ENCODE measurements at regions not wholly inside any gene's neighbourhood (a gene's known extent, or its start where the extent isn't known, plus 50 kb on each side); places are given as distances from the start of the nearest gene placed in this dataset.

DNA sequence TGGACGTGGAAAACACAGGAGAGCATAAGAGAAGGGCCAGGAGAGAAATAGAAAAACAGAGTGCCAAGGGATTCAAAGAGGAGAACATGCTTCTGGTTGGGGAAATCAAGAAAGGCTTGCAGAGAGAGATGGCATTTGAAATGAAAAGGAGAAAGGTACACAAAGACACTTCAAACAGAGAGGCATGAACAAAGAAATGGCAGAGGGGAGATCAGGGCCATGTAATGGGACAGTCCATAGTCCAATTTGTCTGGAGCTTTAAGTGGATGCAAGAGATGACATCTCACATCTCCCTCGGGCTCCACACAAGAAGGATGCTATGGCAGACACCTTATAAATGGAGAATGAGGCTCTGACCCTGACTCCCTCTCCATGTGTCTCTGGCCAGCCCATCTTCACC, 331.1 kb downstream of the MLLT3 start:
- no peak for DNase-seq (ENCODE audit: low read depth)

DNA sequence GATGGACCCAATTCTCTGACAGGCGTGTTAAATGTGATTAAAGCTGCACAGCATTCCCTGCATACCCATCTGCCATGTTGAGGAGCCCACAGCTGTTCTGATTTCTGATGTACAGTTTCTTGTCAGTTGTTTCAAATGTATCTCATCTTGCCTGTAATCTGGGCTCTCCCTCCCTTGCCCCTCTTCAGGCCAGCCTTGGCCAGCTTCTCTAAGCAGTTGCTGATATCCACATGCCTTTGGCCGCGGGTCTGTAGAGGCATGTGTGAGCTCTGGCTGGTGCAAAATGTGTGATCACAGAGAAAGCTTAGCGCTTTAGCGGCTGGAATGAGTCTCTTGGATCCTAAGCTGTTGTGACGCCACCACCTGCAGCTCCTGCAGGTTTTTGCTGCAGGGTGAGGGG, 332.0 kb downstream of the MLLT3 start:
- no peak for DNase-seq (ENCODE audit: low read depth)

DNA sequence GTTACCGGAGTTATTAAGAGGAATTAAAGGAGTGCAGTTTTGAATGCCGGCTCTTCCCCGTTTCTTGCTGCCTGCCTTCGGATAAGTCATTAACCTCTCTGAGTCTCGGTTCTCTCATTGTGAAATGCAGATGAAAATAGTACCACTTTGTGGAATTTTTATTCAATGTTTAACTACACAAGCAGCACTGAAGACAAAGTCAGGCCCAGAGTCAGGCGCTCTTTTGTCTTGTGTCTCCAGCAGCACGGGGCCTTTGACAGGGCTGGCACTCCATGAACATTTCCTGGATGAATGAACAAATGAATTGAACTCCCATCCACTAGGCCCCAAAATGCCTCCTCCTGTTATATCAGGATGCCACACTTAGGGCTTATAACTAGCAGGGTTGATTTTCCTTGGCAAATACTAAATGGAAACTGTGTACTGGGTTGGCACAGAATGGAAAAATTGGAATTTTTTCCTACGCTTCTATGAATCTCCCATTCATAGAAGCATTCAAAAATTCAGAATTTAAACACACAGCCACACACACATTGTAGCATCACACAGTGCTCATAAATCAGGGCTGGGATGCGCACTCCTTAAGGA, 332.8 kb downstream of the MLLT3 start:
- DNase-seq (ENCODE audit: low read depth) = no peak

DNA sequence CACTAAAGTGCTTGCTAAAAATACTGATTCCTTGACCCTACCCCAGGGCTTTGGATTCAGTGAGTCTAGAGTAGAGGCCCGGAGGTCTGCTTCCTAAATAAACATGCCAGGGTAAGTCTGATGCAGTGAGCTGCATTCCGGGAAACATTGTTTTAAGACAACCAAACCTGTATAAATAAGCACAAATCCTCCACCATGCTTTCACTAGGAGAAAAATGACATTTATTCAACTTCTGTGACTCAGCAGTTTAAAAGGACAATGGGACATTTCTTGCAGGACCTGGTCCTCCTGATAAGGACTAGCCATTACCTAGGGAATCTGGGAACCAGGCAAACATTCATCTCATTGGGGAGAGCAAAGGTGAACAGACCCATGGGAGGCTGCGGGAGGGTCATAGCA, 335.3 kb downstream of the MLLT3 start:
- DNase-seq (ENCODE audit: low read depth) = no peak

- no peak for DNase-seq (ENCODE audit: low read depth)
Observed at GRCh38 chr9:20286154-20286700, 336.1 kb downstream of the MLLT3 start.

DNA sequence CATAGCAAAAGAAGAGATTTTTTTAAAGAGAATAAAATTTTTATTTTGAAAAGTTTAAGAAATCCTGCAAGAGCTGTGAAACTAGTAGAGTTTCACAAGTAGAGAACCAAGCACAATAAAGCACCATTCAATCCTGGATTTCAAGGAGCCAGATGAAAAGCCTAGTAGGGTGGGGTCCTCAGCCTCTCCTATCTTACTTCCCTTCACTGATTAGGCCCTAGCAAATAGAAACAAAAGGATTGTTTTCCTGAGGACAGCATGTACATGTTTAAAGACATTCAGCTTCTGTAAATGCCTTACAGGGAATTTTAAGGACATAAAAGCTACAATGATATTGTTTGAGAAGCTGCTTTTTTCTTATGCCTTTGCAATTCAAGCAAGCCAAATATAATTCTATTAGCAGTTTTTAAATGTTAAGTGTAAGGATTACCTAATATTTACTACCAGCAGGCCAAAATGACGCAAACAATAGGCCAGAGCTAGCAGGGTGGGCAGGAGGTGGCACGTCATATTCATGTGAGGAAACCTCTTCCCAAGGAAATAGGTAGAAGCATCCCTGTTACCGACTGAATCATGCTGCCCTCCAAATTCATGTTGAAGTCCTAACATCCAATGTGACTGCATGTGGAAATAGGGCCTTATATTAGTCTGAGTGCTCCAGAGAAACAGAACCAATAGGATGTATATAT, 337.6 kb downstream of the MLLT3 start:
- DNase-seq (ENCODE audit: low read depth) = no peak

GRCh38 chr9:20280330-20280729, 342.0 kb downstream of the MLLT3 start:
- no peak for DNase-seq (ENCODE audit: low read depth)

GRCh38 chr9:20276762-20277161, 345.5 kb downstream of the MLLT3 start:
- DNase-seq (ENCODE audit: low read depth) = no peak

GRCh38 chr9:20271723-20272122, 350.6 kb downstream of the MLLT3 start:
- DNase-seq (ENCODE audit: low read depth) = no peak

GRCh38 chr9:20271096-20271495, 351.2 kb downstream of the MLLT3 start:
- no peak for DNase-seq (ENCODE audit: low read depth)

GRCh38 chr9:20270161-20270560, 352.1 kb downstream of the MLLT3 start:
- DNase-seq (ENCODE audit: low read depth) = no peak

DNA sequence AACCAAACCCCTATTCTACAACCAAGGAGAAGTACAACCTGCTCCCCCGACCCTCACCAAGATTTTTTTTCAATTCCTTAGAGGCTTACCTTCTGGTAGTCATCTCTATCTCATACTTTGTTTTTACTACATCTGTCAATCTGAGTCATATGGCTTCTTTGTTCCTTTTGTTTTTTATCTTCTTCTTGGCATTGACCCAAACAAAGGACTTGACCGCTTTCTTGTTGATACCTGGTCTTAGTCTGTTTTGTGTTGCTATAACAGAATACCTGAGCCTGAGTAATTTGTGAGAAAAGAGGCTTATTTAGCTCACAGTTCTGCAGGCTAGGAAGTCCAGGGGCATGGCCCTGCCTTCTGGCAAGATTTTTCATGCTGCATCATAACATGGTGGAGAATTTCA, 352.7 kb downstream of the MLLT3 start:
- DNase-seq (ENCODE audit: low read depth) = no peak

- no peak for DNase-seq (ENCODE audit: low read depth)
Observed at GRCh38 chr9:20264896-20265295, 357.4 kb downstream of the MLLT3 start.

GRCh38 chr9:20262611-20263010, 359.7 kb downstream of the MLLT3 start:
- DNase-seq (ENCODE audit: low read depth) = no peak

- no peak for DNase-seq (ENCODE audit: low read depth)
Observed at GRCh38 chr9:20256284-20256948, 365.9 kb downstream of the MLLT3 start.

- no peak for DNase-seq (ENCODE audit: low read depth)
Observed at GRCh38 chr9:20255052-20255451, 367.2 kb downstream of the MLLT3 start.

DNA sequence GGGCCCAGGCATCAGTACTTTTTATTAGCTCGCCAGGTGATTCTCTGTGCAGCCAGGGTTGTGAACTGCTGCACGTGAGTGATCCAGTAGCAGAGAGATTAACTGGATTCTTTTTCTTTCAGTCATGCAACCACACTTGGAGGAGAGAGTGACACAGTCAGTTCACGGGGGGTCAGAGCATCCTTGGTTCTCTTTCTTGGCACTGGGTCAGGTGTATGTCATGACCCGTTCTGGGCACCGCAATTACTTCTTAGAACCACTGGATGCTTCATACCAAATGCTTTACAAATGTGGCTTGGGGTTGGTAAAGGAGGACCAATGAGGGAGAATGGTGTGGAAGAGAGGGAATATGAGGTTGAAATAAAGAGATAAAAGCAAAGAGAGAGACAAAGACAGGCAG, 368.7 kb downstream of the MLLT3 start:
- DNase-seq (ENCODE audit: low read depth) = no peak

DNA sequence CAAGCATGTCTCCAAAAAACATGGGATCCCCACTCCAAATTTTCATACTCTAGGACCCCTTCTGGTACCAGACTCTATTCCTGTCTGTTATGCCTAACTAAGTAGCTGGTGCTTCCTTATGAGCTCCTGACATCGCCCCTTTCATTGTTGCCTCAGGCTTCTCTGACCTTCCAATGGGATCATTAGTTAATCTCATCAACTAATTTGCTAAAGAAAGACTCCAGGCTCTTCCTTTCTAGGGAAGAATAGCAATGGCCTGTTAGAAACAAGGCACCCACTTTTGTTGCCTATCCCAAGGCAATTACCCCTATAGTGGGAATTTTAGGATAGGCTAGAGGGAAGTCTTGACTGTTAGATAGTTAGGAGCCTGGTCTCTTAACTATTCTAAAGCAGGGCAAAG, 369.5 kb downstream of the MLLT3 start:
- DNase-seq (ENCODE audit: low read depth) = no peak

- DNase-seq (ENCODE audit: low read depth) = no peak
Observed at GRCh38 chr9:20250791-20251190, 371.5 kb downstream of the MLLT3 start.

DNA sequence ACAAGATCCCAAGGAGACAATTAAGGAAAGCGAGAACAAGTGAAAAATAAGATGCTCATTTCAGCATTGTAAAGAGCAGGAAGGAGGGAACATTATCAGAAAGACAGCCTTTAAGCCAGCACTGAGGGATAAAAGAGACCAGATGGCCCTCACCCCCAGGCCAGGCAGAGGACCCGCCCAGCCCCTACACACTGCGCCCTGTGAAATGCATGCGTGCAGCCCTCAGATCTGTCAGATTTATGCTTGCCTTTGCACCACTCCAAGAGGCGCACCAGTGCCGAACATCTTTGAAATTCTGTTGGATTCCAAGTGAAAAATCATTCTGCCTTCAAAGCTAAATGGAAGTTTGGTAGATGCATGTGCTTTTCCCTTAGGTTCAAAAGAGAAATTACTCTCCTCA, 378.0 kb downstream of the MLLT3 start:
- no peak for DNase-seq (ENCODE audit: low read depth)

DNA sequence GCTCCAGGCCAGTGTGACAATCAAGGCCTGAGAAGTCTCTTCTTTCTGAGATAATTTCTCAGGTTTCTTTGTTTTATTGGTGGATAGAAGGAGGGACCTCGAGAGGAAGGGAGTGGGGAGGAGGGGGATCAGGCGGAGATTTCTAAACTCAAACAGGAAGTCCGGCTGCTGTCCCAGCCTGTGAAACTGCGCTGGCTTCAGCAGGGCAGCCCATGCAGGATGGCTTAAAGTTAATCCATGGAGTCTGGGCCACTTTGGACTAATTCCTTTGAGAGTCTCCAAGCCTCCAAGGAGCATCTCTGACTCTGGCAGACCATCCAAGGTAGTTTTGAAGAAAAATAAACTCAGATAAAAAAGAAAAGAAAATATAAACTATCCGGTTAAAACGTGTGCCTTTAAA, 378.5 kb downstream of the MLLT3 start:
- no peak for DNase-seq (ENCODE audit: low read depth)

DNA sequence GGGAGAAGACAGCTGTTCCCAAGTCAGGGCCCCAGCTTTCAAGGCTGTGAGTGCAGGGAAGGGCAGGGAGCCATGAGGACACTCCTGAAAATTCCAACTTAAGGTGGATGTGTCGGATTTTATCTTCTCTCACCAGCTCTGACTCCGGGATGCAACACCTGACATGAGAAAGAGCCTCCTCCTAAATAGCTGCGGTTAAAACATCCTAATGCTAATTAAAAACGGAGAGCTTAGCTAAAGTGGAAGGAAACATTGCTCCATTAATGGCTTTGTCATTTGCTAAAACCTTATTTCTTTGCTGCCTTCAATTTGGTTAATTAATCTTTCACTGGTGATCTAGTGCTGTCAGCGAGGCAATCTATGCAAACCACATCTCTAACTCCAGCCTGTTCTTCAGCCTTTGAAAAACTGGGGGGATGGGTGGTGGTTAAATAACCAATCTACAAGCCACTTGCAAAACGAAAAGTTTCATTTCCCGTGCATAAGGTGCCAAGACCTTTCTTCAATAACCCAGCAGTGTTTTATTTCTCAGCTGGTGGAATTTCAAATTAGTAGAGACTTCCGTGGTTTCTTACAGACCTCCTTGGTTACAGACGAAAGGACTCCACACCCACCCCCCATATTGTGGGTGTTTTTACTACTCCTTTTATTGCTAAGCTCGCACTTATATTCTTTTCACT, 379.6 kb downstream of the MLLT3 start:
- DNase-seq (ENCODE audit: low read depth) = no peak

DNA sequence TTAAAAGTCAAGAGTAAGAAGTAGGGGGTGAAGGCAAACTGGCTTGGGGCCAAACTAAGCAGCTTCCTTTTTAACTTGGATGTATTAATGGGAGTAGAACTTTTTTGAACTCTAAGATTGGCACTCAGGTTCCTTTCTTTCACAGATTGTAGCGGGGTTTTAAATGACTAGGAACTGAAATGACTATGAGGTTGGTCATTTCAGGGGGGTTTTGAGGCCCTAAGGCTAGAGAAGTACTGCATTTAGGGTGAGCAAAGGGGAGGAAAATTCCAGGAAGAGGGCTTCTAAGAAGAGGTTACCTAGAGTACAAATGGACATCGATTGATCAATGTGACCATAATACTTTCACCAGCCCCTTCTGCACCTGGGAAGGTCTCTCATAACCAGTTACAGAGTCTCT, 381.8 kb downstream of the MLLT3 start:
- DNase-seq (ENCODE audit: low read depth) = no peak
